Breast epithelium (tissue), 3 donors: ENCODE measurements at regions not wholly inside any gene's neighbourhood (a gene's known extent, or its start where the extent isn't known, plus 50 kb on each side); places are given as distances from the start of the nearest gene placed in this dataset.

ENCODE experiments used
- CTCF ChIP-seq, 3 donors: fragments of 450-650 bp; IDR thresholded peaks; one replicate each; pipeline ENCODE4 v1.5.1; 2016 to 2017; ENCODE audit warnings: antibody characterized with exemption in 3 of 3, mild to moderate bottlenecking in 3 of 3, moderate library complexity in 3 of 3
- POLR2A ChIP-seq: fragments of 450-650 bp; IDR thresholded peaks from one replicate; pipeline ENCODE4 v1.6.1; 2016; ENCODE audit warnings: antibody characterized with exemption, mild to moderate bottlenecking, moderate library complexity
- POLR2AphosphoS5 ChIP-seq, 3 donors: sonication (generic); formaldehyde crosslinking; IDR thresholded peaks; one replicate each; pipeline ENCODE4 v1.6.1; 2017; ENCODE audit warnings: antibody characterized with exemption in 3 of 3

DNA sequence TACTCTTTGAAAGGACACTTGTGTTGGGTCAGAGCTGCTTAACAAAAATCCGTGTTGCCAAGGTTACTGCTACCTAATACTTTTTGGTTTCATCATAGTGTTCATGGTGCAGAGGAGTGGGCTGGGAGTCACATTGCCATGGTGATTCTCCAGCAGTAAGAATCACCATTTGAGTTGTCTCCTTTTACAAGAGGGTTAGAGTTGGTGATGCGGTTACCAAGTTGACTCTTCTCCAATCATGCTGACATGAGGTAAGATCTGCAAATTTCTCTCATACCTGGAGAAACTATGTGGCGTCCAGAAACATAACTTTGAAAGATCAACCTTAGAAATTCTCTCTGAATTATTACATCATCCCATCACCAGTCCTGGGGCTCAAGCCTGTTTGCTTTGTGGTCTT is 242.9 kb upstream of the CNKSR2 start:
- no peak for TF ChIP-seq POLR2AphosphoS5 (IDR thresholded peaks at IDR 0.05)
- TF ChIP-seq CTCF (IDR thresholded peaks at IDR 0.05): no peak
- no peak for TF ChIP-seq POLR2A
